ENCODE measurements at regions not wholly inside any gene's neighbourhood (a gene's known extent, or its start where the extent isn't known, plus 50 kb on each side); places are given as distances from the start of the nearest gene placed in this dataset.

DNA sequence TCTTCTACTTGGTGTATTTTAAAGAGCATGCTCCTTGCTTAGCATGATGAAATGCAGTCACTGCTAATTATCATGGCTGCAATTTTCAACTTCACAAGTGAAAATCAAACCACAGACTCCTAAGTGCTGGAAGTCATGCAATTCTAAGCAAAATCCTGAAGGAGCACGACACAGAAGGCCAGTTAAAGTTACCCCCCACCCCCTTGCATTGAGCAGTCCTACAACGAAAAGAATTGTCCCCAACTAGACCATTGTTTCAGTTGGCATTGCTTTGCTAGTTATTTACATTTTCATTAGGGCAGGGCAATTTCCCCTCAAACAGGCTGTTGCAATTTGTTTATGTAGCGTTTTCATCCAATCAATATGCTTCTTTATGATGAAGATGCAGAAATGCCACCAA, 321.2 kb downstream of the PCDH7 start:
- H3K4me3 ChIP-seq = no peak overlapping the region
- H3K9me3 ChIP-seq (ENCODE audit: low read depth) = no peaks in the 10 kb centered on the region
- no peak overlapping the region for H3K4me2 ChIP-seq (ENCODE audit: unreplicated experiment)
- H3K9ac ChIP-seq = no peak overlapping the region
- H3K9me2 ChIP-seq (ENCODE audit: insufficient read depth) = no peaks in the 10 kb centered on the region
- H3K4me1 ChIP-seq (ENCODE audit: insufficient read depth) = no peaks in the 10 kb centered on the region
- WGBS, 2 experiments (ENCODE audit: low coverage in 1 of 2, low lambda C conversion rate in 2 of 2, missing lambda C conversion rate in 2 of 2) = 15 to 32% methylated on average over 3 of the region's 3 CpGs
- no peak for DNase-seq
- no peaks in the 10 kb centered on the region for H3K27me3 ChIP-seq (replicated peaks; ENCODE audit: insufficient read depth)
- no peaks in the 10 kb centered on the region for H3F3A ChIP-seq (ENCODE audit: insufficient read depth)
- H3K79me2 ChIP-seq (ENCODE audit: insufficient read depth) = no peaks in the 10 kb centered on the region
- H3K27ac ChIP-seq = no peak overlapping the region
- H4K20me1 ChIP-seq (ENCODE audit: insufficient read depth) = no peaks in the 10 kb centered on the region
- in situ Hi-C loops (cut with MboI) = no loop called here
- no peak for TF ChIP-seq EZH2 (IDR thresholded peaks at IDR 0.05; ENCODE audit: insufficient read depth, poor library complexity, severe bottlenecking)
- no peak for TF ChIP-seq EZH2phosphoT487 (IDR thresholded peaks at IDR 0.05; ENCODE audit: insufficient read depth, low read depth)
- no peaks in the 10 kb centered on the region for H3K36me3 ChIP-seq (ENCODE audit: low read depth)
- H2AFZ ChIP-seq = no peak overlapping the region

DNA sequence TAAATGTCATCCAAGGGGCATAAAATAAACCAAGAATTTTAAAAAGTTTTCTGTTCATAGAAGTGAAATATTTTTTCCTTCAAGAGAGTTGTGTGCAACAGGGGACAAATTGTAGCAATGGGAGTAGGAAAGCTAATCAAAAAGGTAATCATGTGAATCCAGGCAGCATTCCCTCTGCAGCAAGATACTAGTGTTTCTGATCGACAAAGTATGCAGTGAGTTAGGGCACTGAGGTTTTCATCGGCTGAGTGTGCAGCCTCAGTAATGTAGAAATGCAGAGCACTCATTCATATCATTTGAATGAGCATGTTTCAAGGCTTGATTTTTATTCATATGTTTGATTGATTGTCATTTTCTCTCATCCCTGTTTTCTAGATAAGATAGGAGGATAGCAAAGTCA, 321.7 kb downstream of the PCDH7 start:
- no peak for DNase-seq

DNA sequence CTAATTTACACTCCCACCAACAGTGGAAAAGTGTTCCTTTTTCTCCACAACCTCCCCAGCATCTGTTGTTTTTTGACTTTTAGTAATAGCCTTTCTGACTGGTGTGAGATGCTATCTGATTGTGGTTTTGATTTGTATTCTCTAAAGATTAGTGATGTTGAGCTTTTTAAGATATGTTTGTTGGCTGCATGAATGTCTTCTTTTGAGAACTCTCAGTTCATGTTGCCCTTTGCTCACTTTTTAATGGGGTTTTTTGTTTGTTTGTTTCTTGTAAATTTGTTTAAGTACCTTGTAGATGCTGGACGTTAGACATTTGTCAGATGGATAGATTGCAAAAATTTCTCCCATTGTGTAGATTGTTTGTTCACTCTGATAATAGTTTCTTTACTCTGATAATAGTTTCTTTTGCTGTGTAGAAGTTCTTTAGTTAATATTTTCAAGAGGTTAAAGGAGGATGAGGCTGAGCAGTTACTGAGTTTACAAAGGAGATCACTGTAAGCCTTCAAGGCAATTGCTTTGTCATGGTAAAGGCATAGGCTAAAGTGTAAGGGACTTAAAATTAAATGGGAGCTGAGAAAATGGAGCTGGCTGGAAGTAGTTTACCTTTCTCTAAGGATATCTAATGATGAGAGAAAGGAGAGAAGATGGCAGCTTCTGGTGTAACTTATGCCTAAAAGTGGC, 323.4 kb downstream of the PCDH7 start:
- Histone ChIP-seq H3K9ac (no peak overlapping the region), H3K9me3 (ENCODE audit: low read depth) (no peaks in the 10 kb centered on the region), H4K20me1 (ENCODE audit: insufficient read depth) (no peaks in the 10 kb centered on the region), H3K4me3 (no peak overlapping the region), H3F3A (ENCODE audit: insufficient read depth) (no peaks in the 10 kb centered on the region), H2AFZ (no peak overlapping the region), H3K36me3 (ENCODE audit: low read depth) (no peaks in the 10 kb centered on the region), H3K79me2 (ENCODE audit: insufficient read depth) (no peaks in the 10 kb centered on the region), H3K4me2 (ENCODE audit: unreplicated experiment) (no peak overlapping the region), H3K4me1 (ENCODE audit: insufficient read depth) (no peaks in the 10 kb centered on the region), H3K9me2 (ENCODE audit: insufficient read depth) (no peaks in the 10 kb centered on the region), H3K27me3 (replicated peaks; ENCODE audit: insufficient read depth) (no peaks in the 10 kb centered on the region), H3K27ac (no peak overlapping the region)
- no peak for DNase-seq
- in situ Hi-C loops (cut with MboI) = no loop called here
- TF ChIP-seq EZH2 (IDR thresholded peaks at IDR 0.05; ENCODE audit: insufficient read depth, poor library complexity, severe bottlenecking) (no peak), EZH2phosphoT487 (IDR thresholded peaks at IDR 0.05; ENCODE audit: insufficient read depth, low read depth) (no peak)
- WGBS, 2 experiments (ENCODE audit: low coverage in 1 of 2, low lambda C conversion rate in 2 of 2, missing lambda C conversion rate in 2 of 2) = 13 to 24% methylated on average over 1 of the region's 1 CpG

More for the DNA sequence above, 321.7 kb downstream of the PCDH7 start:
- Histone ChIP-seq H3K9me2 (ENCODE audit: insufficient read depth) (no peaks in the 10 kb centered on the region), H3K4me2 (ENCODE audit: unreplicated experiment) (no peak overlapping the region), H3K36me3 (ENCODE audit: low read depth) (no peaks in the 10 kb centered on the region), H3K27me3 (replicated peaks; ENCODE audit: insufficient read depth) (no peaks in the 10 kb centered on the region), H3K79me2 (ENCODE audit: insufficient read depth) (no peaks in the 10 kb centered on the region), H2AFZ (no peak overlapping the region), H3F3A (ENCODE audit: insufficient read depth) (no peaks in the 10 kb centered on the region), H3K4me1 (ENCODE audit: insufficient read depth) (no peaks in the 10 kb centered on the region), H3K27ac (no peak overlapping the region), H4K20me1 (ENCODE audit: insufficient read depth) (no peaks in the 10 kb centered on the region), H3K4me3 (no peak overlapping the region), H3K9me3 (ENCODE audit: low read depth) (no peaks in the 10 kb centered on the region), H3K9ac (no peak overlapping the region)
- in situ Hi-C loops (cut with MboI) = no loop called here
- WGBS, 2 experiments (ENCODE audit: low coverage in 1 of 2, low lambda C conversion rate in 2 of 2, missing lambda C conversion rate in 2 of 2) = 47 to 52% methylated on average over 2 of the region's 2 CpGs
- TF ChIP-seq EZH2phosphoT487 (IDR thresholded peaks at IDR 0.05; ENCODE audit: insufficient read depth, low read depth) (no peak), EZH2 (IDR thresholded peaks at IDR 0.05; ENCODE audit: insufficient read depth, poor library complexity, severe bottlenecking) (no peak)

DNA sequence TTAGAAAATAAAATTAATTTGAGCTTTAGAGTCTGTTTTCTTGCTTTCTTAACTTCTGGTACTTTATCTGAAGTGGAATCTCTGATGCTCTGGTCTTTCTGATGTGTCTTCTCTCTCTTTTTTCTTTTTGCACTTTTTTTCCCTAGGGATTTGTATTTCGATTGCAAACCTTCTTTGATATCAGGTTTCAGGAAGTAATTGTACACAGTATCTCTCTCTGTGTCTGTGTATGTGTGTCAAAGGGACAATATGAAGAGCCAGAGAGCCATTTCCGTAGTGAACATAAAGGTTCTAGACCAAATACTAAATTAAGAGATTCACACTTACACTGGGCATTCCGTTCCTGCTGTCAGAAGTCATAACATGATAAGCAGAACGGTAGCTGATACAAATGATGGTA, 325.0 kb downstream of the PCDH7 start:
- H3K79me2 ChIP-seq (ENCODE audit: insufficient read depth) = no peaks in the 10 kb centered on the region
- H3K36me3 ChIP-seq (ENCODE audit: low read depth) = no peaks in the 10 kb centered on the region
- H3K9me2 ChIP-seq (ENCODE audit: insufficient read depth) = no peaks in the 10 kb centered on the region
- H3F3A ChIP-seq (ENCODE audit: insufficient read depth) = no peaks in the 10 kb centered on the region
- no peaks in the 10 kb centered on the region for H3K4me1 ChIP-seq (ENCODE audit: insufficient read depth)
- TF ChIP-seq EZH2phosphoT487 (IDR thresholded peaks at IDR 0.05; ENCODE audit: insufficient read depth, low read depth) = no peak
- TF ChIP-seq EZH2 (IDR thresholded peaks at IDR 0.05; ENCODE audit: insufficient read depth, poor library complexity, severe bottlenecking) = no peak
- no peaks in the 10 kb centered on the region for H3K9me3 ChIP-seq (ENCODE audit: low read depth)
- H2AFZ ChIP-seq = no peak overlapping the region
- no peak overlapping the region for H3K27ac ChIP-seq
- no peak overlapping the region for H3K4me2 ChIP-seq (ENCODE audit: unreplicated experiment)
- WGBS, 2 experiments (ENCODE audit: low coverage in 1 of 2, low lambda C conversion rate in 2 of 2, missing lambda C conversion rate in 2 of 2) = 22 to 27% methylated on average over 4 of the region's 4 CpGs
- no peak for DNase-seq
- H3K27me3 ChIP-seq (replicated peaks; ENCODE audit: insufficient read depth) = no peaks in the 10 kb centered on the region
- no peaks in the 10 kb centered on the region for H4K20me1 ChIP-seq (ENCODE audit: insufficient read depth)
- no peak overlapping the region for H3K4me3 ChIP-seq
- in situ Hi-C loops (cut with MboI) = no loop called here
- H3K9ac ChIP-seq = no peak overlapping the region
